Loucy (cell line): ENCODE measurements at regions not wholly inside any gene's neighbourhood (a gene's known extent, or its start where the extent isn't known, plus 50 kb on each side); places are given as distances from the start of the nearest gene placed in this dataset.

Experiments
- CTCF ChIP-seq: fragments of 200-600 bp; sonication (generic); conservative IDR thresholded peaks from 2 replicates; pipeline ENCODE4 v1.5.1; 2014; ENCODE audit warnings: mild to moderate bottlenecking, antibody characterized with exemption, low read length
- EZH2phosphoT487 ChIP-seq: fragments of 200-600 bp; IDR thresholded peaks from 2 replicates; pipeline ENCODE4 v1.6.1; 2018; ENCODE audit warnings: antibody characterized with exemption, mild to moderate bottlenecking, moderate library complexity, borderline replicate concordance

- TF ChIP-seq CTCF (no peak), EZH2phosphoT487 (no peak)
Measured at GRCh38 chr2:239668651-239669050, 267.8 kb upstream of the HDAC4 start.
